Esophagus squamous epithelium (tissue), 5 donors: ENCODE measurements at regions not wholly inside any gene's neighbourhood (a gene's known extent, or its start where the extent isn't known, plus 50 kb on each side); places are given as distances from the start of the nearest gene placed in this dataset.

Experiments used
- DNase-seq: peaks from one replicate; lab custom pipeline; 2025; lab: John Stamatoyannopoulos, UW
- H3K27ac ChIP-seq, 4 donors: fragments of 200-600 bp; sonication (generic); one replicate each; pipeline ENCODE4 v1.5.1; 2016 to 2019; ENCODE audit warnings: mild to moderate bottlenecking in 1 of 4
- H3K27me3 ChIP-seq, 4 donors: fragments of 200-600 bp; sonication (generic); 1 replicate in 3 of 4; 2 replicates in 1 of 4; pipeline versions ENCODE4 v1.5.1 to v1.6.0; 2017 to 2021; ENCODE audit warnings: antibody characterized with exemption in 1 of 4
- H3K36me3 ChIP-seq, 3 donors: fragments of 200-600 bp; sonication (generic); one replicate each; pipeline ENCODE4 v1.5.1; 2016 to 2019
- H3K4me1 ChIP-seq, 3 donors: fragments of 200-600 bp; sonication (generic); one replicate each; pipeline ENCODE4 v1.5.1; 2017 to 2019
- H3K4me3 ChIP-seq, 4 donors: fragments of 200-600 bp; sonication (generic); 1 replicate in 3 of 4; 2 replicates in 1 of 4; pipeline ENCODE4 v1.5.1; 2016 to 2019; ENCODE audit warnings: mild to moderate bottlenecking in 2 of 4, moderate library complexity in 1 of 4
- H3K9me3 ChIP-seq, 3 donors: fragments of 200-600 bp; sonication (generic); one replicate each; pipeline ENCODE4 v1.5.1; 2016 to 2019
- POLR2A ChIP-seq, 4 donors: fragments of 450-650 bp; IDR thresholded peaks; one replicate each; pipeline ENCODE4 v1.6.1; 2017; ENCODE audit warnings: antibody characterized with exemption in 4 of 4, mild to moderate bottlenecking in 4 of 4, moderate library complexity in 3 of 4
- WGBS, 2 donors: methylation state at CpG; one replicate each; pipeline ENCODE4 v1.1.5; 2018; 5-methylcytosine and 5-hydroxymethylcytosine counted together
- intact Hi-C: fragments of 100-400 bp; cut with DNase I; formaldehyde crosslinking; loops from one replicate; pipeline ENCODE4 v1.15.0; 2022
- TF ChIP-seq, protein P1 (sequence below), 6 experiments: fragments of 450-650 bp in 4 of 6; fragments of 200-600 bp in 2 of 6; sonication (generic) in 2 of 6; IDR thresholded peaks; one replicate each; pipeline ENCODE4 v1.5.1; 2016 to 2019; ENCODE audit warnings: antibody characterized with exemption in 6 of 6, mild to moderate bottlenecking in 4 of 6, moderate library complexity in 4 of 6
- donor health status: DM: yes; HTN: yes; CAD: no.

DNA sequence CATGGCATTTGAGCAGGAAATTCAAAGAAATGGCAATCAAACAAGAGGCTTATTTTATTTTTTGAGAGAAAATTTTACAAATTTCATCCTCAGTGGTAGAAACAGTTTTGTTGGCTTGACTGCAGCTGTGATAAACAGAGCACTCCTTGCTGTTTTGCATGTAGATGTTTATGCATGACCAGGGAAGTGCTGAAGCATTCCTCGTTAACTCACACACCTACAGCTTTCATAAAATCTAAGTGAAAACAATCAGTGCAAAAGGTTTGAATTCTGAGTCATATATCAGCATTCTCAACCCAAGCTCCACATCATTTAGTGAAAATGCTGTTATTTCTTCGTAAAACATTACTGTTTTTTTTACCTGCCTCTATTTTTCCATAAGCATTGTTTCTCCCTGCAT is 146.6 kb upstream of the CCDC68 start:
- Histone ChIP-seq H3K4me3 (no peak overlapping the region), H3K9me3 (no peaks in the 10 kb centered on the region), H3K36me3 (no peaks in the 10 kb centered on the region), H3K27me3 (no peaks in the 10 kb centered on the region), H3K4me1 (no peaks in the 10 kb centered on the region), H3K27ac (no peak overlapping the region)
- TF ChIP-seq, protein P1, sequence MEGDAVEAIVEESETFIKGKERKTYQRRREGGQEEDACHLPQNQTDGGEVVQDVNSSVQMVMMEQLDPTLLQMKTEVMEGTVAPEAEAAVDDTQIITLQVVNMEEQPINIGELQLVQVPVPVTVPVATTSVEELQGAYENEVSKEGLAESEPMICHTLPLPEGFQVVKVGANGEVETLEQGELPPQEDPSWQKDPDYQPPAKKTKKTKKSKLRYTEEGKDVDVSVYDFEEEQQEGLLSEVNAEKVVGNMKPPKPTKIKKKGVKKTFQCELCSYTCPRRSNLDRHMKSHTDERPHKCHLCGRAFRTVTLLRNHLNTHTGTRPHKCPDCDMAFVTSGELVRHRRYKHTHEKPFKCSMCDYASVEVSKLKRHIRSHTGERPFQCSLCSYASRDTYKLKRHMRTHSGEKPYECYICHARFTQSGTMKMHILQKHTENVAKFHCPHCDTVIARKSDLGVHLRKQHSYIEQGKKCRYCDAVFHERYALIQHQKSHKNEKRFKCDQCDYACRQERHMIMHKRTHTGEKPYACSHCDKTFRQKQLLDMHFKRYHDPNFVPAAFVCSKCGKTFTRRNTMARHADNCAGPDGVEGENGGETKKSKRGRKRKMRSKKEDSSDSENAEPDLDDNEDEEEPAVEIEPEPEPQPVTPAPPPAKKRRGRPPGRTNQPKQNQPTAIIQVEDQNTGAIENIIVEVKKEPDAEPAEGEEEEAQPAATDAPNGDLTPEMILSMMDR (IDR thresholded peaks at IDR 0.05) = no peak
- TF ChIP-seq POLR2A (IDR thresholded peaks at IDR 0.05) = no peak
- DNase-seq = no peak
- intact Hi-C loops = no loop called here
- WGBS, 2 donors = 59 to 76% methylated on average over 2 of the region's 2 CpGs

DNA sequence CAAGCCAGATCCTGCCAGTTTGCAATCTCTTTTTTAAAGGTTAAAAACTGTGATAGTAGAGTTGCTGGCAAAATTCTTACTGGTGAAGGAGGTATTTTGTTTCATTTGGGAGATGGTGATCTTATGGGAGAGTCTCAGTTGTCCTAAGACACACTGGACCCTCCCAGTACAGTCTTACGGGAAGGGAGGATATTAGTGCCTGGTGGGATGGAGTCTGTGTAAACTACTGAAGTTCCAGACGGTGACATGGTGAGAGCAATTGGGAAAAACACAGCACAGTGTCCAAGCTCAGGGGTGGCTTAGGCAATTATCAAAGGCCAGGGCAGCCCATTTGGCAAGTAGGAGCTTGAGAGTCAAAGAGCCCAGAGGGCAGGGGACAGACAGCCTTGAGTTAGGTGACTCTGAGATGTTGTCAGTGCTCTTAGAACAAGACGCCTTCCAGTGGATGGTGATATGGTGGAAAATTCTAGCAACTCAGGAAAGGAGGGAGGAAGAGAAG is 143.7 kb upstream of the CCDC68 start:
- no peaks in the 10 kb centered on the region for H3K9me3 ChIP-seq
- H3K27me3 ChIP-seq = no peaks in the 10 kb centered on the region
- H3K4me1 ChIP-seq = no peaks in the 10 kb centered on the region
- no peak overlapping the region for H3K4me3 ChIP-seq
- no peak overlapping the region for H3K27ac ChIP-seq
- intact Hi-C loops = no loop called here
- H3K36me3 ChIP-seq = no peaks in the 10 kb centered on the region
- TF ChIP-seq POLR2A (IDR thresholded peaks at IDR 0.05) = no peak
- TF ChIP-seq, protein P1 (IDR thresholded peaks at IDR 0.05) = no peak
- no peak for DNase-seq
- 83 to 95% methylated on average over 3 of the region's 3 CpGs for WGBS, 2 donors

DNA sequence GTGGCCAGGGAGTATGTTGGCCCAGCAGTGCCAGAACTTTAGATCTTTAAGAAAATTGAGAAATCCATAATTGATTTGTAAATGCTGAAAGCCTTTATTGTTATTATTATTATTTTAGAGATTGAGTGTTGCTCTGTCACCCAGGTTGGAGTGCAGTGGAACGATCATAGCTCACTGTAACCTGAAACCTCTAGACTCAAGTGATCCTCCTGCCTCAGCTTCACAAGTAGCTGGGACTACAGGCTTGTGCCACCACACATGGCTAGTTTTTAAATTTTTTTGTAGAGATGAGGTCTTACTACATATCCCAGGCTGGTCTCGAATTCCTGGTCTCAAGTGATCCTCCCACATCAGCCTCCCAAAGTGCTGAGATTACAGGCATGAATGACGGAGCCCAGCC is 143.2 kb upstream of the CCDC68 start:
- Histone ChIP-seq H3K27ac (no peak overlapping the region), H3K36me3 (no peaks in the 10 kb centered on the region), H3K4me3 (no peak overlapping the region), H3K9me3 (no peaks in the 10 kb centered on the region), H3K4me1 (no peaks in the 10 kb centered on the region), H3K27me3 (no peaks in the 10 kb centered on the region)
- WGBS, 2 donors = 62% methylated on average over 3 of the region's 3 CpGs
- TF ChIP-seq, protein P1 (IDR thresholded peaks at IDR 0.05) = no peak
- no peak for TF ChIP-seq POLR2A (IDR thresholded peaks at IDR 0.05)
- DNase-seq = no peak
- intact Hi-C loops = no loop called here

DNA sequence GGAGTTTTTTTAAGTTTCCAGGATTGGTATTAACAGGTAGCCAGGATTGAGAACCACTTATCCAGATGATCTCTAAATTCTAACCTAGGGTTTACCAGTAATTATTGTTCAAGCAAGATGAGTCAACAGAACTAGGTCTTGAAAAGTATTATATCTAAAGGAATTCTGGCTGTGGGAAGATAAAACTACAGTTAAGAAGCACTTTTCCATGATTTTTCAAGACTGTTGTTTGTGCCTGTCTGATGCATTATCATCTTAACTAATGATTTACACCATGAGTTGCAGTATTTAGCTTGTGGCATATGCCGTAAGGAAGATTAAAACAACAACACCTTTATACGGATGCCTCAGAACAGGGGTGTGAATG is 142.2 kb upstream of the CCDC68 start:
- intact Hi-C loops = no loop called here
- TF ChIP-seq POLR2A (IDR thresholded peaks at IDR 0.05) = no peak
- TF ChIP-seq, protein P1 (IDR thresholded peaks at IDR 0.05) = no peak
- Histone ChIP-seq H3K9me3 (no peaks in the 10 kb centered on the region), H3K36me3 (no peaks in the 10 kb centered on the region), H3K27ac (no peak overlapping the region), H3K27me3 (no peaks in the 10 kb centered on the region), H3K4me1 (no peaks in the 10 kb centered on the region), H3K4me3 (no peak overlapping the region)
- 96 to 97% methylated on average over 2 of the region's 2 CpGs for WGBS, 2 donors
- no peak for DNase-seq

DNA sequence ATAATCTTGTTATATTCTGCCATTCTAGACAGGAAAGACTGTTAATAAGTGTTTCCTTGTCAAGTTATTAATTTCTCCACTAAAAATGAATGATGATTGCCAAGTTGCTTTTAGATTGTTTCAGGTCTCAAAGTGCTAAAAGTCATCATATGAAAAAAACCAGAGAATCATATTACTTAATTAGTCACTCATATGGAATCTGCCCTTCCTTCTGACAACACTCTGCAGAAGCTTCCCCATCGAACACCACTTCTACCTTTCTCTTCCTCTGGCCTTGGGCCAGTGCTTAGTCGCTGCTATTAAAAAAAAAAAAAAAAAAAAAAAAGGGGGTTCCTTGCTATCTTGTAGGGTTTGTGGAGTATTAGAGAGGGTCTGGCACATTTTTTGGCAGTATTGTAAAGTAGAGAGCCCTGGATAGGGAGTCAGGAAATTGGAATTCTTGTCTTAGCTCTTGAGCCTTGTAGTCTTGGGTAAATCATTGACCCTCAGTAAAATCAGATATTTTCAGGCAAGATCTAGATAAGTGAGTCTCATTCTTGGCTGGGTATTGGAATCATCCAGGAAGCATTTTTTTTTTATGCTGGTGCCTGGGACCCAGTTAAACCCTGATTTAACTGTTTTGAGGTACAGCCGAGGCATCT is 141.7 kb upstream of the CCDC68 start:
- Histone ChIP-seq H3K4me3 (no peak overlapping the region), H3K36me3 (no peaks in the 10 kb centered on the region), H3K4me1 (no peaks in the 10 kb centered on the region), H3K27me3 (no peaks in the 10 kb centered on the region), H3K27ac (no peak overlapping the region), H3K9me3 (no peaks in the 10 kb centered on the region)
- no peak for TF ChIP-seq POLR2A (IDR thresholded peaks at IDR 0.05)
- TF ChIP-seq, protein P1 (IDR thresholded peaks at IDR 0.05) = no peak
- DNase-seq = no peak
- 39 to 60% methylated on average over 3 of the region's 3 CpGs for WGBS, 2 donors
- intact Hi-C loops = no loop called here
